WTC11 (cell line): ENCODE measurements at regions not wholly inside any gene's neighbourhood (a gene's known extent, or its start where the extent isn't known, plus 50 kb on each side); places are given as distances from the start of the nearest gene placed in this dataset.

Experiments used
- CBFB ChIP-seq: sonication (generic); formaldehyde crosslinking; IDR thresholded peaks from 2 replicates; pipeline ENCODE4 v1.8.1; 2022; ENCODE audit warnings: mild to moderate bottlenecking, low read depth, missing genetic modification reagents
- KAT7 ChIP-seq: sonication (generic); formaldehyde crosslinking; IDR thresholded peaks from 2 replicates; pipeline ENCODE4 v1.8.1; 2023; ENCODE audit warnings: missing genetic modification reagents, mild to moderate bottlenecking, borderline replicate concordance
- TF ChIP-seq, protein P1 (sequence below): fragments of 200-600 bp; IDR thresholded peaks from 2 replicates; pipeline ENCODE4 v1.8.0; 2022; ENCODE audit warnings: antibody characterized with exemption

DNA sequence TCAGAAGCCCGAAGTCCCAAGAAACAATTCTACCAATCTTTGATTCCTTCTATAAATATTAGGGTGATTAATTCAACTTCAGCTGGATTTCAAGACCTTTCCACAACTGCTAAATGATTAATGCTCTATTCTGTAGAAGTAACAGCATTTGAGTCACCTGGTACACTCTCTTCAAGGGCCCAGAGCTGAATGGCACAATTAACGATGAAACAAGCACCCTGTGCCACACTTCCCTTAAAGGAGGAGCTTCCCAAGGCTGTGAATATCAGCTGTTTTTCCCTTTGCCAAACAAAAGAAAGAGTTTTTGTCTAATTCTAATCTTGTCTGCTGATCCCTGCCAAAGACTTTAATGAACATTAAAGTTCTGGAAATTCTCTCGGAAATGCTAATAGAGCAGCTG is 56.0 kb downstream of the BOD1L2 start:
- TF ChIP-seq, protein P1, sequence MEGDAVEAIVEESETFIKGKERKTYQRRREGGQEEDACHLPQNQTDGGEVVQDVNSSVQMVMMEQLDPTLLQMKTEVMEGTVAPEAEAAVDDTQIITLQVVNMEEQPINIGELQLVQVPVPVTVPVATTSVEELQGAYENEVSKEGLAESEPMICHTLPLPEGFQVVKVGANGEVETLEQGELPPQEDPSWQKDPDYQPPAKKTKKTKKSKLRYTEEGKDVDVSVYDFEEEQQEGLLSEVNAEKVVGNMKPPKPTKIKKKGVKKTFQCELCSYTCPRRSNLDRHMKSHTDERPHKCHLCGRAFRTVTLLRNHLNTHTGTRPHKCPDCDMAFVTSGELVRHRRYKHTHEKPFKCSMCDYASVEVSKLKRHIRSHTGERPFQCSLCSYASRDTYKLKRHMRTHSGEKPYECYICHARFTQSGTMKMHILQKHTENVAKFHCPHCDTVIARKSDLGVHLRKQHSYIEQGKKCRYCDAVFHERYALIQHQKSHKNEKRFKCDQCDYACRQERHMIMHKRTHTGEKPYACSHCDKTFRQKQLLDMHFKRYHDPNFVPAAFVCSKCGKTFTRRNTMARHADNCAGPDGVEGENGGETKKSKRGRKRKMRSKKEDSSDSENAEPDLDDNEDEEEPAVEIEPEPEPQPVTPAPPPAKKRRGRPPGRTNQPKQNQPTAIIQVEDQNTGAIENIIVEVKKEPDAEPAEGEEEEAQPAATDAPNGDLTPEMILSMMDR: no peak
- no peak for TF ChIP-seq CBFB
- no peak for TF ChIP-seq KAT7 (CRISPR knock-in tag)
